K562 (cell line): ENCODE measurements at regions not wholly inside any gene's neighbourhood (a gene's known extent, or its start where the extent isn't known, plus 50 kb on each side); places are given as distances from the start of the nearest gene placed in this dataset.

Source experiments
- ATAC-seq: fragments of 200-7000 bp; cut with Tn5 transposase; 3 replicates; pipeline ENCODE4 v1.9.1; 2020; ENCODE audit warnings: moderate library complexity
- BruUV-seq: library from RNA; stranded (reverse); fragments of 400-500 nt; replicated peaks from 2 replicates; lab custom pipeline; 2021; lab: Mats Ljungman, UMichigan
- CTCF ChIA-PET: fragments of 300-600 bp; formaldehyde crosslinking; extraction: SDS; loops from one replicate; lab custom pipeline; 2021; ENCODE audit warnings: low intra/inter-chr PET ratio; lab: Yijun Ruan, JAX
- POLR2A ChIA-PET: fragments of 300-600, 350-650 bp; sonication (Branson Sonifier 250); formaldehyde crosslinking; extraction: SDS; loops from one replicate; lab custom pipeline; 2021; ENCODE audit warnings: antibody characterized with exemption, inconsistent platforms; lab: Yijun Ruan, JAX
- DNase-seq, 4 experiments: peaks; one replicate each; pipeline versions ENCODE4 v3.0.0 to v3.0.0-alpha.2; 2011 to 2018; ENCODE audit warnings: low spot score in 3 of 4, mixed read lengths in 3 of 4; ENCODE audit errors: extremely low read depth in 1 of 4
- FAIRE-seq: peaks from 2 replicates; lab custom pipeline; 2011; peaks lifted over from hg19 to GRCh38; lab: Jason Lieb, UNC
- H2AFZ ChIP-seq: 2 replicates; pipeline ENCODE4 v1.6.0; 2011; ENCODE audit warnings: low read depth, low read length, control low read depth, inconsistent platforms
- H3K27ac ChIP-seq: fragments of 200-600 bp; 3 replicates; pipeline ENCODE4 v1.8.0; 2011; ENCODE audit warnings: low read depth, mild to moderate bottlenecking, control low read depth, inconsistent platforms, low read length, moderate library complexity, mixed read lengths; ENCODE audit errors: extremely low read depth
- H3K27me3 ChIP-seq, 2 experiments: fragments of 300-600 bp in 1 of 2; 2 replicates in 1 of 2; 3 replicates in 1 of 2; pipeline versions ENCODE4 v1.6.0 to v1.8.0; 2011; ENCODE audit warnings: inconsistent platforms in 2 of 2, low read length in 2 of 2, mild to moderate bottlenecking in 1 of 2, mixed read lengths in 1 of 2, moderate library complexity in 1 of 2; ENCODE audit not compliant: control insufficient read depth in 2 of 2, insufficient read depth in 2 of 2
- H3K36me3 ChIP-seq: fragments of 300-600 bp; 3 replicates; pipeline ENCODE4 v1.8.0; 2011; ENCODE audit warnings: mild to moderate bottlenecking, low read length, inconsistent platforms; ENCODE audit not compliant: control insufficient read depth, insufficient read depth
- H3K4me1 ChIP-seq, 2 experiments: fragments of 200-600 bp in 1 of 2; replicated peaks in 1 of 2; 2 replicates in 1 of 2; 3 replicates in 1 of 2; pipeline versions ENCODE4 v1.5.1 to v1.8.0; 2011; ENCODE audit warnings: inconsistent platforms in 2 of 2, low read length in 2 of 2, mild to moderate bottlenecking in 1 of 2, mixed read lengths in 1 of 2, moderate library complexity in 1 of 2; ENCODE audit not compliant: control insufficient read depth in 2 of 2, insufficient read depth in 2 of 2
- H3K4me2 ChIP-seq: 2 replicates; pipeline ENCODE4 v1.6.1; 2011; ENCODE audit warnings: low read length, control low read depth, inconsistent platforms, mixed read lengths; ENCODE audit not compliant: insufficient read depth
- H3K4me3 ChIP-seq: fragments of 200-600 bp; sonication (generic), shearing (Covaris generic); 2 replicates; pipeline ENCODE4 v1.5.1; 2016; ENCODE audit warnings: control low read depth, inconsistent platforms
- H3K79me2 ChIP-seq: fragments of 200-600 bp; 3 replicates; pipeline ENCODE4 v1.8.0; 2011; ENCODE audit warnings: low read length, inconsistent platforms; ENCODE audit not compliant: control insufficient read depth, insufficient read depth
- H3K9ac ChIP-seq, 2 experiments: 2 replicates each; pipeline versions ENCODE4 v1.6.0 to v1.6.1; 2011; ENCODE audit warnings: low read depth in 2 of 2, low read length in 2 of 2, control low read depth in 1 of 2, inconsistent platforms in 1 of 2, mild to moderate bottlenecking in 1 of 2, mixed read lengths in 1 of 2; ENCODE audit not compliant: insufficient read depth in 1 of 2
- H3K9me1 ChIP-seq: one replicate; pipeline ENCODE4 v1.6.0; 2011; ENCODE audit warnings: inconsistent platforms, mild to moderate bottlenecking, low read length, moderate library complexity; ENCODE audit not compliant: control insufficient read depth, insufficient read depth
- H3K9me3 ChIP-seq: replicated peaks from 2 replicates; pipeline ENCODE4 v1.5.1; 2011; ENCODE audit warnings: low read depth, low read length, inconsistent platforms; ENCODE audit not compliant: control insufficient read depth, insufficient read depth
- H4K20me1 ChIP-seq: replicated peaks from 2 replicates; pipeline ENCODE4 v1.6.1; 2011; ENCODE audit warnings: low read length, inconsistent platforms, mixed read lengths; ENCODE audit not compliant: control insufficient read depth, insufficient read depth
- ATF1 ChIP-seq, 2 experiments: fragments of 450-650 bp in 1 of 2; IDR thresholded peaks; 2 replicates each; pipeline ENCODE4 v1.6.1; 2016; ENCODE audit warnings: missing compliant biosample characterization in 1 of 2, missing genetic modification characterization in 1 of 2
- CHD4 ChIP-seq: fragments of 200-600 bp; sonication (generic); IDR thresholded peaks from 3 replicates; pipeline ENCODE4 v1.6.1; 2012; ENCODE audit warnings: low read depth, mild to moderate bottlenecking, mixed read lengths, low read length, inconsistent platforms; ENCODE audit not compliant: insufficient read depth, insufficient replicate concordance, poor library complexity, severe bottlenecking
- CREM ChIP-seq: IDR thresholded peaks from 2 replicates; pipeline ENCODE4 v1.6.1; 2014; ENCODE audit warnings: antibody characterized with exemption, low read depth
- GATAD2B ChIP-seq: fragments of 450-650 bp; IDR thresholded peaks from 2 replicates; pipeline ENCODE4 v1.6.1; 2017; ENCODE audit warnings: mild to moderate bottlenecking, borderline replicate concordance
- KHSRP ChIP-seq: fragments of 450-650 bp; IDR thresholded peaks from 2 replicates; pipeline ENCODE4 v1.6.1; 2017
- NR2F6 ChIP-seq: fragments of 450-650 bp; formaldehyde crosslinking; IDR thresholded peaks from 2 replicates; pipeline ENCODE4 v1.4.0; 2020; ENCODE audit warnings: mild to moderate bottlenecking
- POU5F1 ChIP-seq: fragments of 150-350 bp; IDR thresholded peaks from 2 replicates; pipeline ENCODE4 v1.6.1; 2014; ENCODE audit warnings: borderline replicate concordance, low read length, low read depth, mild to moderate bottlenecking; ENCODE audit not compliant: partially characterized antibody
- PURB ChIP-seq: sonication (generic); formaldehyde crosslinking; IDR thresholded peaks from 2 replicates; pipeline ENCODE4 v1.9.0; 2021; ENCODE audit warnings: low read depth, mild to moderate bottlenecking, missing genetic modification reagents
- RBM25 ChIP-seq: fragments of 200-400 bp; formaldehyde crosslinking; IDR thresholded peaks from 2 replicates; pipeline ENCODE4 v1.6.1; 2018; ENCODE audit warnings: low read length, low read depth, moderate library complexity; ENCODE audit not compliant: severe bottlenecking
- RFX5 ChIP-seq: IDR thresholded peaks from 2 replicates; pipeline ENCODE4 v1.6.1; 2011; ENCODE audit warnings: low read depth, mild to moderate bottlenecking, improper control_type of control experiment, low read length
- SIRT6 ChIP-seq: IDR thresholded peaks from one replicate; pipeline ENCODE4 v1.6.1; 2012; ENCODE audit warnings: low read depth, mild to moderate bottlenecking, control low read depth, inconsistent platforms, low read length, moderate library complexity
- WGBS: fragments of 100-300 bp; shearing (Covaris generic); methylation state at CpG from one replicate; pipeline ENCODE4 v1.1.6; 2016; ENCODE audit warnings: low coverage, mixed read lengths; ENCODE audit not compliant: insufficient coverage; ENCODE audit errors: missing lambda C conversion rate; 5-methylcytosine and 5-hydroxymethylcytosine counted together
- in situ Hi-C: fragments of 300-500 bp; cut with MboI; formaldehyde crosslinking; loops from 4 replicates; pipeline ENCODE4 v1.15.0; 2018; ENCODE audit warnings: inconsistent platforms, mixed read lengths
- intact Hi-C: fragments of 100-400 bp; cut with micrococcal nuclease; formaldehyde crosslinking; loops from 2 replicates; pipeline ENCODE4 v1.14.2; 2022
- TF ChIP-seq, protein P1 (sequence below): sonication (generic); formaldehyde crosslinking; IDR thresholded peaks from 2 replicates; pipeline ENCODE4 v1.8.1; 2022; ENCODE audit warnings: missing genetic modification reagents
- TF ChIP-seq, protein P2 (sequence below): IDR thresholded peaks from 2 replicates; pipeline ENCODE4 v1.6.1; 2012; ENCODE audit warnings: low read depth, low read length, improper control_type of control experiment, borderline replicate concordance

DNA sequence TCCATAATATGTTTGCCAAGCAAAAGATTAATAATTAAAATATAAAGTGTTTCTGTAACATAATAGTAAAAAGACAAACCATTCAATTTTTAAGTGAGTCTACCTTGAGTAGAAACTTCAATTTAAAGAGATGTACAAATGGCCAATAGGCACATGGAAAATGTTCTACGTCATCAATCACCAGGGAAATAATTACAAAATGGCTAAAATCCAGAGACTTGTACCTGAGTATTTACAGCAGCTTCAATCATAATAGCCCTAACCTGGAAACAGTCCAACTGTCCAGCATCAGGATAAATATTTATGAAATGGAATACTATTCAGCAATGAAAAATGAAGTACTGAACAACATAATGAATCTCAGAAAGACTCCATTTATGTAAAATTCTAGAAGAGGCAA lies 95.5 kb upstream of the FAR2 start:
- no peaks in the 10 kb centered on the region for H3K4me1 ChIP-seq
- intact Hi-C loops, result no loop called here
- no peaks in the 10 kb centered on the region for H3K36me3 ChIP-seq
- no peaks in the 10 kb centered on the region for H3K9me1 ChIP-seq
- no peak overlapping the region for H2AFZ ChIP-seq
- no peak overlapping the region for H3K27ac ChIP-seq
- H4K20me1 ChIP-seq, result no peaks in the 10 kb centered on the region
- CTCF ChIA-PET, result no interaction called here
- peak; percentile 26 for FAIRE-seq
- 0% methylated on average over 1 of the region's 1 CpG for WGBS
- TF ChIP-seq CREM (peak; percentile 48), KHSRP (no peak), RFX5 (peak; percentile 97), ATF1 (CRISPR knock-in tag; IDR thresholded peaks at IDR 0.05) (no peak), ATF1 (tag; IDR thresholded peaks at IDR 0.05) (peak; percentile 79), RBM25 (peak; percentile 46)
- TF ChIP-seq, all 486 proteins: peak for 4
- Histone ChIP-seq H3K9me3 (no peaks in the 10 kb centered on the region), H3K27me3 (no peaks in the 10 kb centered on the region), H3K9ac (no peak overlapping the region), H3K4me3 (no peak overlapping the region), H3K4me2 (no peak overlapping the region), H3K79me2 (no peaks in the 10 kb centered on the region)
- peak in 2 of 4 experiments; percentile 6 to 7 for DNase-seq
- ATAC-seq, result no peak
- BruUV-seq, result no TSS peak
- in situ Hi-C loops, result no loop called here
- POLR2A ChIA-PET, result no interaction called here

DNA sequence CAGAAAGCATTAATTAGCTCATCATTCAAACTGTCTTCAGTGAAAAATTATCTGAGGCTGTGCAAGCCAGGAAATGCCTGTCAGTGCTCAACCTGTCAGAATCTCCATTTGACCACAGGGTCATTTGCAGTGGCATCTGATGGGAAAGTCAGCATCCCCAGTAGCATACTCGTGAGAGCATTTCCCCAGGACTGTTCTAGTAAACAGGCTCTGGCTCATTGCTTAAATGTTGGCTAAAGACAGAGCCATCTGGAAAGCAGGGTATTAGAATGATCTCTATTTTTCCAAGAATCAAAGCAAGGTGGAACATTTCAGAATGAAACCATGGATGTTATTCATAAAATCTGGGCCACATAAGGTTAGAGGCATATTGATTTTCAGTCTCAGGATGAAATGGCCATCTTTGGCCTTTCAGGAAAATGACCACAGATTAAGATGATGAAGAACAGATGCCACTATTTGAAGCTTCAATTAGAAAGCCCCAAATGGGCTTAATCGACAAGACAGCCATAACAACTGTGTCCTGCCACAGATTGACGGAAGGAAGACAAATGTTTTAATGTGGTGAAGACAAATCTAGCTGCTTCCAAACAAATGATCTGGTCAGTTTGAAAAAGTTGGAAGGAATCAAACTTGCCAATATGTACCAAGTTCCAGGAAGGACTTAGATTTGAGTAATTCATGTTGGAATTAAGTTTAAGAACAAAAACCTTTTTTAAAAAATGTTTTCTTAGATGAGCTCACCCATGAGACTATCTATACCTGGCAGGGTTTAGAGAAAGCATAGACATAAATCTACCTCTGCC lies 94.0 kb upstream of the FAR2 start:
- ATAC-seq, result no peak
- in situ Hi-C loops, result no loop called here
- Histone ChIP-seq H3K4me2 (no peak overlapping the region), H3K27ac (no peak overlapping the region), H3K4me1 (no peaks in the 10 kb centered on the region), H3K4me3 (no peak overlapping the region), H3K9me1 (no peaks in the 10 kb centered on the region), H4K20me1 (no peaks in the 10 kb centered on the region), H3K9me3 (no peaks in the 10 kb centered on the region), H3K27me3 (no peaks in the 10 kb centered on the region), H3K9ac (no peak overlapping the region), H3K79me2 (no peaks in the 10 kb centered on the region), H3K36me3 (no peaks in the 10 kb centered on the region), H2AFZ (no peak overlapping the region)
- DNase-seq, result no peak
- CTCF ChIA-PET, result no interaction called here
- POLR2A ChIA-PET, result no interaction called here
- WGBS, result 2% methylated on average over 3 of the region's 3 CpGs
- intact Hi-C loops, result no loop called here
- FAIRE-seq, result no peak
- BruUV-seq, result no TSS peak
- TF ChIP-seq PURB (no peak), GATAD2B (no peak), CHD4 (no peak), NR2F6 (CRISPR knock-in tag) (no peak), POU5F1 (no peak), SIRT6 (no peak)
- TF ChIP-seq, protein P1, sequence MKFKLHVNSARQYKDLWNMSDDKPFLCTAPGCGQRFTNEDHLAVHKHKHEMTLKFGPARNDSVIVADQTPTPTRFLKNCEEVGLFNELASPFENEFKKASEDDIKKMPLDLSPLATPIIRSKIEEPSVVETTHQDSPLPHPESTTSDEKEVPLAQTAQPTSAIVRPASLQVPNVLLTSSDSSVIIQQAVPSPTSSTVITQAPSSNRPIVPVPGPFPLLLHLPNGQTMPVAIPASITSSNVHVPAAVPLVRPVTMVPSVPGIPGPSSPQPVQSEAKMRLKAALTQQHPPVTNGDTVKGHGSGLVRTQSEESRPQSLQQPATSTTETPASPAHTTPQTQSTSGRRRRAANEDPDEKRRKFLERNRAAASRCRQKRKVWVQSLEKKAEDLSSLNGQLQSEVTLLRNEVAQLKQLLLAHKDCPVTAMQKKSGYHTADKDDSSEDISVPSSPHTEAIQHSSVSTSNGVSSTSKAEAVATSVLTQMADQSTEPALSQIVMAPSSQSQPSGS (CRISPR knock-in tag), result no peak
- TF ChIP-seq, protein P2, sequence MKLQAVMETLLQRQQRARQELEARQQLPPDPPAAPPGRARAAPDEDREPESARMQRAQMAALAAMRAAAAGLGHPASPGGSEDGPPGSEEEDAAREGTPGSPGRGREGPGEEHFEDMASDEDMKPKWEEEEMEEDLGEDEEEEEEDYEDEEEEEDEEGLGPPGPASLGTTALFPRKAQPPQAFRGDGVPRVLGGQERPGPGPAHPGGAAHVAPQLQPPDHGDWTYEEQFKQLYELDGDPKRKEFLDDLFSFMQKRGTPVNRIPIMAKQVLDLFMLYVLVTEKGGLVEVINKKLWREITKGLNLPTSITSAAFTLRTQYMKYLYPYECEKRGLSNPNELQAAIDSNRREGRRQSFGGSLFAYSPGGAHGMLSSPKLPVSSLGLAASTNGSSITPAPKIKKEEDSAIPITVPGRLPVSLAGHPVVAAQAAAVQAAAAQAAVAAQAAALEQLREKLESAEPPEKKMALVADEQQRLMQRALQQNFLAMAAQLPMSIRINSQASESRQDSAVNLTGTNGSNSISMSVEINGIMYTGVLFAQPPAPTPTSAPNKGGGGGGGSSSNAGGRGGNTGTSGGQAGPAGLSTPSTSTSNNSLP, result no peak
